Loucy (cell line): ENCODE measurements at regions not wholly inside any gene's neighbourhood (a gene's known extent, or its start where the extent isn't known, plus 50 kb on each side); places are given as distances from the start of the nearest gene placed in this dataset.
"Not testable (repeated sequence)": the region's sequence is repeated elsewhere in the genome, so short reads cannot be mapped to it uniquely, and the experiment has no call there.

ENCODE experiments used
- EZH2phosphoT487 ChIP-seq: fragments of 200-600 bp; IDR thresholded peaks from 2 replicates; pipeline ENCODE4 v1.6.1; 2018; ENCODE audit warnings: antibody characterized with exemption, mild to moderate bottlenecking, moderate library complexity, borderline replicate concordance
- TF ChIP-seq, protein P1 (sequence below): fragments of 200-600 bp; sonication (generic); conservative IDR thresholded peaks from 2 replicates; pipeline ENCODE4 v1.5.1; 2014; ENCODE audit warnings: mild to moderate bottlenecking, antibody characterized with exemption, low read length

DNA sequence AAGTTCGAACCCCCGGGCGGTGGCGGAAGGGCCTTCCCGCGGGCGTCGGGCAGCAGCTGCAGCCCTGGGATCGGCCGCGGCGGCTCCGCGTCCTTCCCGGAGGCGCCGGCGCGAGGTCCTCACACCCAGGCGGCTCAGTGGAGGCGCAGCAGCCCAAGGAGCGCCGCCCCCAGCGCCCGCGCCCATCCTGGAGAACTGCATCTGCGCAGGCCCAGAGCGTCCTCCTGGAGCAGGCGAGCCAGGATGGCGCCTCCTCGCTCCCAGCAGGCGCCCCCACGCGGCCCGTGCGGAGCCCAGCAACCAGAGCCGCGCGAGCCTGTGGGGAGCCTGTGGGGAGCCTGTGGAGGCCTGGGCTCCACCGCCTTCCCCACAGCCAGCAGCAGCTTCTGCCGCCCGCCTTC lies 872.5 kb downstream of the TMEM121 start:
- TF ChIP-seq, protein P1, sequence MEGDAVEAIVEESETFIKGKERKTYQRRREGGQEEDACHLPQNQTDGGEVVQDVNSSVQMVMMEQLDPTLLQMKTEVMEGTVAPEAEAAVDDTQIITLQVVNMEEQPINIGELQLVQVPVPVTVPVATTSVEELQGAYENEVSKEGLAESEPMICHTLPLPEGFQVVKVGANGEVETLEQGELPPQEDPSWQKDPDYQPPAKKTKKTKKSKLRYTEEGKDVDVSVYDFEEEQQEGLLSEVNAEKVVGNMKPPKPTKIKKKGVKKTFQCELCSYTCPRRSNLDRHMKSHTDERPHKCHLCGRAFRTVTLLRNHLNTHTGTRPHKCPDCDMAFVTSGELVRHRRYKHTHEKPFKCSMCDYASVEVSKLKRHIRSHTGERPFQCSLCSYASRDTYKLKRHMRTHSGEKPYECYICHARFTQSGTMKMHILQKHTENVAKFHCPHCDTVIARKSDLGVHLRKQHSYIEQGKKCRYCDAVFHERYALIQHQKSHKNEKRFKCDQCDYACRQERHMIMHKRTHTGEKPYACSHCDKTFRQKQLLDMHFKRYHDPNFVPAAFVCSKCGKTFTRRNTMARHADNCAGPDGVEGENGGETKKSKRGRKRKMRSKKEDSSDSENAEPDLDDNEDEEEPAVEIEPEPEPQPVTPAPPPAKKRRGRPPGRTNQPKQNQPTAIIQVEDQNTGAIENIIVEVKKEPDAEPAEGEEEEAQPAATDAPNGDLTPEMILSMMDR = peak; percentile 20; the same call in 1 of the 2 replicates
- TF ChIP-seq EZH2phosphoT487 = not testable (repeated sequence)
